Mammary epithelial cell (primary cell): ENCODE measurements at regions not wholly inside any gene's neighbourhood (a gene's known extent, or its start where the extent isn't known, plus 50 kb on each side); places are given as distances from the start of the nearest gene placed in this dataset.

ENCODE experiments used
- CTCF ChIP-seq, 2 donors: IDR thresholded peaks in 1 of 2; conservative IDR thresholded peaks in 1 of 2; 2 replicates each; pipeline ENCODE4 v1.5.1; 2011 to 2012; ENCODE audit warnings: inconsistent platforms in 2 of 2, low read length in 2 of 2, mild to moderate bottlenecking in 2 of 2, control low read depth in 1 of 2, low read depth in 1 of 2; ENCODE audit not compliant: insufficient read depth in 1 of 2; ENCODE audit errors: extremely low read depth in 1 of 2
- EZH2 ChIP-seq: IDR thresholded peaks from 2 replicates; pipeline ENCODE4 v1.6.1; 2012; ENCODE audit warnings: low read length, inconsistent platforms, borderline replicate concordance

- TF ChIP-seq CTCF (conservative IDR thresholded peaks at IDR 0.05 in 1 of 2, IDR thresholded peaks at IDR 0.05 in 1 of 2; ENCODE audit: extremely low read depth in 1 of 2, insufficient read depth in 1 of 2, low read depth in 1 of 2, low read length in 2 of 2) (no peak), EZH2 (no peak)
Observed at GRCh38 chr5:74041913-74042312, 415.9 kb downstream of the ARHGEF28 start.
